ENCODE measurements at regions not wholly inside any gene's neighbourhood (a gene's known extent, or its start where the extent isn't known, plus 50 kb on each side); places are given as distances from the start of the nearest gene placed in this dataset.

DNA sequence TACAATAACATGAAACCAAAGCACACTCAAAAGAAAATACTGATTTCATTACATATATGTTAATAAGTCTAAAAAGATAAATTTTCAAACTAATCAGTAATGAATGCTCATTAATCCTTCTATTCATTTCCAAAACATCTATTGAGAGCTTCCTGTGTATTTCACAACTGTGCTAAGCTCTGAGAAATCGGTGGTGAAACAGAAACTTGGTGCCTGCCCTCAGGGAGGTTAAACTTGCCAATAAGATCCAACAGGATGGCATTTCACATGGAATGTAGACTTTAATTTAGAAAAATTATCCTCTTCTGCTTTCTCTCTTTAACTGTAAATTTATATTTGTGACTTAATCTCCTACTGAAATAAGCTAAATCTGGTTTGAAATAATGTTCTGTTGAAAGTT, 70.9 kb upstream of the SLC38A4 start:
- Histone ChIP-seq H3K36me3 (ENCODE audit: low read depth) (no peaks in the 10 kb centered on the region), H3K9me2 (ENCODE audit: insufficient read depth) (no peaks in the 10 kb centered on the region), H3K9me3 (ENCODE audit: low read depth) (no peaks in the 10 kb centered on the region), H3K27me3 (replicated peaks; ENCODE audit: insufficient read depth) (no peaks in the 10 kb centered on the region), H3K27ac (no peak overlapping the region), H3F3A (ENCODE audit: insufficient read depth) (no peaks in the 10 kb centered on the region), H2AFZ (no peak overlapping the region), H4K20me1 (ENCODE audit: insufficient read depth) (no peaks in the 10 kb centered on the region), H3K4me1 (ENCODE audit: insufficient read depth) (no peaks in the 10 kb centered on the region), H3K4me2 (ENCODE audit: unreplicated experiment) (no peak overlapping the region), H3K9ac (no peak overlapping the region), H3K4me3 (no peak overlapping the region), H3K79me2 (ENCODE audit: insufficient read depth) (no peaks in the 10 kb centered on the region)
- 0% methylated on average over 1 of the region's 1 CpG for WGBS, 2 experiments (ENCODE audit: low coverage in 1 of 2, low lambda C conversion rate in 2 of 2, missing lambda C conversion rate in 2 of 2)
- no peak for DNase-seq
- in situ Hi-C loops (cut with MboI), result no loop called here
- no peak for TF ChIP-seq EZH2 (IDR thresholded peaks at IDR 0.05; ENCODE audit: insufficient read depth, poor library complexity, severe bottlenecking)
- TF ChIP-seq EZH2phosphoT487 (IDR thresholded peaks at IDR 0.05; ENCODE audit: insufficient read depth, low read depth), result no peak

DNA sequence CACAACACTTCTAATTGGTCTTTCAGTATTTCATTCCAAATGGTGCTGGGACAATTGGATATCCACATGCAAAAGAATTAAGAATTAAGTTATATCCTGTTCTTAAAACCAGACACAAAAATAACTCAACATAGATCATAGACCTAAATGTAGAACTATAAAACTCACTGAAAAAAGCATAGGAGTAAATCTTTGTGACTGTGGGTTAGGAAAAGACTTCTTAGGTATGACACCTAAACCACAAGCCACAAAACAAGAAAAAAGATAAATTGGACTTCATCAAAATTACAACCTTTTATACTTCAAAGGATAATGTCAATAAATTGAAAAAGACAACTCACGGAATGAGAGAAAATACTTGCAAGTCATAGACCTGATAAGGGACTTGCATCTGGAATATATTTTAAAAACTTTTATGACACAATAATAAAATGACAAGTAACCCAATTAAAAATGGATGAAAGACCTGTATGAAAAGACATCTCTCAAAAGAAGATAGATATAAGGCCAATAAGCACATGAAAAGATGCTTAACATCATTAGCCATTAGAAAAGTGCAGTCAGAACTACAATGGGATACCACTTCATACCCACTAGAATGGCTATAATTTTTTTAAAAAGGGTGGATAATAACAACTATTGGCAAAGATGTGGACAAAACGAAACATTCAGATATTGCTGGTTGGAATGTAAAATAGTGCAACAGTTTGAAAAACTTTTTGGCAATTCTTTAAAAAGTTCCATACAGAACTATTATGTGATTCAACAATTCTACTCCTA, 72.5 kb upstream of the SLC38A4 start:
- Histone ChIP-seq H3K36me3 (ENCODE audit: low read depth) (no peaks in the 10 kb centered on the region), H3K4me2 (ENCODE audit: unreplicated experiment) (no peak overlapping the region), H3K27ac (no peak overlapping the region), H4K20me1 (ENCODE audit: insufficient read depth) (no peaks in the 10 kb centered on the region), H3K9me2 (ENCODE audit: insufficient read depth) (no peaks in the 10 kb centered on the region), H3K4me3 (no peak overlapping the region), H3K4me1 (ENCODE audit: insufficient read depth) (no peaks in the 10 kb centered on the region), H3K9me3 (ENCODE audit: low read depth) (no peaks in the 10 kb centered on the region), H2AFZ (no peak overlapping the region), H3K9ac (no peak overlapping the region), H3K79me2 (ENCODE audit: insufficient read depth) (no peaks in the 10 kb centered on the region), H3F3A (ENCODE audit: insufficient read depth) (no peaks in the 10 kb centered on the region), H3K27me3 (replicated peaks; ENCODE audit: insufficient read depth) (no peaks in the 10 kb centered on the region)
- DNase-seq, result no peak
- TF ChIP-seq EZH2phosphoT487 (IDR thresholded peaks at IDR 0.05; ENCODE audit: insufficient read depth, low read depth) (no peak), EZH2 (IDR thresholded peaks at IDR 0.05; ENCODE audit: insufficient read depth, poor library complexity, severe bottlenecking) (no peak)
- in situ Hi-C loops (cut with MboI), result no loop called here
- WGBS, 2 experiments (ENCODE audit: low coverage in 1 of 2, low lambda C conversion rate in 2 of 2, missing lambda C conversion rate in 2 of 2), result 68 to 69% methylated on average over 2 of the region's 2 CpGs

DNA sequence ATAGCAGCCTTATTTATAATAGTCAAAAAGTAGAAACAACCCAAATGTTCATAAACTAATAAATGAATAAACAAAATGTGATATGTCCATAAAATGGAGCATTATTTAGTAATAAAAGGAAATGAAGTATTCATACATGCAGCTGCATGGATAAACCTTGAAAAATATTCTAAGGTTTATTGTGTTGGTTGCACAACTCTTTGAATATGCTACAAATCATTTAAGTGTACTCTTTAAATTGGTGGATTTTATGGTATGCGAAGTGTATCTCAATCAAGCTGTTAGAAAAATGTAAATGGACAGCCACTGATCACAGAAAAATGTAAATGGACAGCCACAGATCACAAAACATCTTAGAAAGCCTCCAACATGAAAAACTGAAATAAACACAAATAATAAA, 73.2 kb upstream of the SLC38A4 start:
- H3K4me1 ChIP-seq (ENCODE audit: insufficient read depth), result peaks cover 1% of the 10 kb centered on the region; the same call in 1 of the 2 replicates
- 95 to 97% methylated on average over 1 of the region's 1 CpG for WGBS, 2 experiments (ENCODE audit: low coverage in 1 of 2, low lambda C conversion rate in 2 of 2, missing lambda C conversion rate in 2 of 2)
- no peaks in the 10 kb centered on the region for H3K27me3 ChIP-seq (replicated peaks; ENCODE audit: insufficient read depth)
- H3K9me2 ChIP-seq (ENCODE audit: insufficient read depth), result no peaks in the 10 kb centered on the region
- H3K9me3 ChIP-seq (ENCODE audit: low read depth), result no peaks in the 10 kb centered on the region
- H3F3A ChIP-seq (ENCODE audit: insufficient read depth), result no peaks in the 10 kb centered on the region
- H3K79me2 ChIP-seq (ENCODE audit: insufficient read depth), result no peaks in the 10 kb centered on the region
- H3K4me2 ChIP-seq (ENCODE audit: unreplicated experiment), result no peak overlapping the region
- no peaks in the 10 kb centered on the region for H3K36me3 ChIP-seq (ENCODE audit: low read depth)
- in situ Hi-C loops (cut with MboI), result no loop called here
- DNase-seq, result no peak
- no peak overlapping the region for H3K4me3 ChIP-seq
- TF ChIP-seq EZH2phosphoT487 (IDR thresholded peaks at IDR 0.05; ENCODE audit: insufficient read depth, low read depth) (no peak), EZH2 (IDR thresholded peaks at IDR 0.05; ENCODE audit: insufficient read depth, poor library complexity, severe bottlenecking) (no peak)
- no peaks in the 10 kb centered on the region for H4K20me1 ChIP-seq (ENCODE audit: insufficient read depth)
- H2AFZ ChIP-seq, result no peak overlapping the region
- no peak overlapping the region for H3K27ac ChIP-seq
- no peak overlapping the region for H3K9ac ChIP-seq

DNA sequence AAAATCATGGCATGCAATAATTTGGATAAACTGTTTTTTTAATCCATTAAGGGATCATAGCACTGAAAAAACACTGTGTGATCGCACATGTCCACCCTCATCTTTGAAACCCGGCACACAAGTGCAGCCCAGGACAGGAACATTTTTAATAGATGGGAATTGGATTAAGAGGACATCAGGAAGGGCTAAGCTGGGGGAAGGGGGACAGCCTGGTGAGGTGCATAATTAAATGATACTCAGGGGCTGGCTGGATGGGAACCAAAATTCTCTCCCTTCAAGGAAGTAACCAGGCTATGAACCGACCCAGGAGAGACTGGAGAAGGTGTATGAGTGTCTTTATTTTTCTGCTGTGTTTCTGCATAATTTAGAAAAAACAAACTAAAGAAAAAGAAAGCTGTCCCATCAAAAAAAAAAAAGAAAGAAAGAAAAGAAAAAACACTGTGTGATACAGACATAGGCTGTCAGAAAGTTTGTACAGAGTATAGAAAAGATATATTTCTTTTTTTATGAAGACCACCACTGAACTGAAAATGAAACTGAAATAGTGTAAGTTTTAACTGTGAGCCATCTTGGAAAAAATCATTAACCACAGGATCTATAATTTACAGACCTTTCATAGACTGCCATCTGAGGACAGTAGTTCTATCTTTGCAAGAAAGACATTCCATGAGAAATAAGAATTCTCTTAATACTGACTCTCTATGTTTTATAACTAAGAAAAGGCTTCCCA, 75.1 kb upstream of the SLC38A4 start:
- Histone ChIP-seq H3K36me3 (ENCODE audit: low read depth) (no peaks in the 10 kb centered on the region), H3K27ac (no peak overlapping the region), H3K4me3 (no peak overlapping the region), H3K9me3 (ENCODE audit: low read depth) (no peaks in the 10 kb centered on the region), H3K27me3 (replicated peaks; ENCODE audit: insufficient read depth) (no peaks in the 10 kb centered on the region), H3K9ac (no peak overlapping the region), H2AFZ (no peak overlapping the region), H3F3A (ENCODE audit: insufficient read depth) (peaks cover 9% of the 10 kb centered on the region; the same call in 1 of the 2 replicates), H3K9me2 (ENCODE audit: insufficient read depth) (no peaks in the 10 kb centered on the region), H4K20me1 (ENCODE audit: insufficient read depth) (no peaks in the 10 kb centered on the region), H3K4me1 (ENCODE audit: insufficient read depth) (peaks cover 18% of the 10 kb centered on the region), H3K79me2 (ENCODE audit: insufficient read depth) (no peaks in the 10 kb centered on the region), H3K4me2 (ENCODE audit: unreplicated experiment) (no peak overlapping the region)
- in situ Hi-C loops (cut with MboI), result no loop called here
- DNase-seq, result no peak
- 93 to 96% methylated on average over 3 of the region's 3 CpGs for WGBS, 2 experiments (ENCODE audit: low coverage in 1 of 2, low lambda C conversion rate in 2 of 2, missing lambda C conversion rate in 2 of 2)
- no peak for TF ChIP-seq EZH2phosphoT487 (IDR thresholded peaks at IDR 0.05; ENCODE audit: insufficient read depth, low read depth)
- no peak for TF ChIP-seq EZH2 (IDR thresholded peaks at IDR 0.05; ENCODE audit: insufficient read depth, poor library complexity, severe bottlenecking)
